Stimulated activated naive CD8-positive, alpha-beta T cell treated with anti-CD3 and anti-CD28 coated beads, Interleukin-15, Interleukin-2, amounts not matched to agents 100 U/mL and 50 U/mL, for 24 hours (primary cell): ENCODE measurements at regions not wholly inside any gene's neighbourhood (a gene's known extent, or its start where the extent isn't known, plus 50 kb on each side); places are given as distances from the start of the nearest gene placed in this dataset.
"Not testable (repeated sequence)": the region's sequence is repeated elsewhere in the genome, so short reads cannot be mapped to it uniquely, and the experiment has no call there.

Experiments used
- ATAC-seq: fragments of 150-1000 bp; cut with Tn5 transposase; one replicate; pipeline ENCODE4 v1.10.0; 2021
- DNase-seq: peaks from one replicate; pipeline ENCODE4 v3.0.0; 2021

DNA sequence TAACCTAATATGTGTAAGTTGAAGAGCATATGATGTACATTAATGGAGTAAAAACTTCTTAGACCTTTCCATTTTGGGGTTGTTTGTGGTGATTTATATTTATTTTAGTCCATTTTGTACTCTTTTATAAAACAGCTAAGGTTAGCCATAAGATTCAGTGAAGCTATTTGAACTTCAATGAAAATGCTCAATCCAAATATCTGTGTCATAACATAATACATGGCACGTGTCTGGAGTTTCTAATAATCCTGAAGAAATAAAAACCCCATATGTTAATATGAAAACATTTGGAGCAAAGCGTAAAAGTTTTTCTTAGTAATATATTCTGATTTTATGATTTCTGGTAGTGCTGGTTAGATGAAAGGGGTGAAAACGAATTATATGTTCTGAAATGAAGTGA lies 1729.7 kb downstream of the PCDH9 start:
- ATAC-seq (no peak), DNase-seq (no peak)

- no peak for ATAC-seq
- DNase-seq, result no peak
These were observed 1730.9 kb downstream of the PCDH9 start for GRCh38 chr13:65499256-65499655.

- DNase-seq (no peak), ATAC-seq (no peak)
These were observed 1732.9 kb downstream of the PCDH9 start for GRCh38 chr13:65497265-65497664.

- not testable (repeated sequence) for ATAC-seq, DNase-seq
These were observed 1739.4 kb downstream of the PCDH9 start for GRCh38 chr13:65490725-65491124.

DNA sequence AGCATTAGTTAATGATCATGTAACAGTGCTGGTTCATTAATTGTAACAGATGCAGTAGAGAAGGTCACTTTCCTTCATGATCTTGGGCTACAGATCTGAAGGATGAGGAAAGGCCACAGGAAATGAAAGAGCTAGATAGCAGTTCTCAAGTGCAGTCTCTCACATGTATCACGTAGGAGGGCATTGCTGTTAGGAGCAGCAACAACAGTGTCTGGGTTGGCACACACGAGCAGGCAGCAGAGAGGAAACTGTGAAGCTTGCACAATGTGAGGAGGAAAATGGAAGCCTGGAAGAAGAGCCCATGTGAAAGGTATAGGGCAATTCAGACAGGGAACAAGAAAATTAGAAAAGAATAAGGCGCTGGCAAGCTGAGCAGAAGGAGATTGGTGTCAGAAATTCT lies 1741.5 kb downstream of the PCDH9 start:
- no peak for ATAC-seq
- DNase-seq, result no peak

- ATAC-seq (no peak), DNase-seq (no peak)
These were observed 1750.4 kb downstream of the PCDH9 start for GRCh38 chr13:65479692-65480091.

DNA sequence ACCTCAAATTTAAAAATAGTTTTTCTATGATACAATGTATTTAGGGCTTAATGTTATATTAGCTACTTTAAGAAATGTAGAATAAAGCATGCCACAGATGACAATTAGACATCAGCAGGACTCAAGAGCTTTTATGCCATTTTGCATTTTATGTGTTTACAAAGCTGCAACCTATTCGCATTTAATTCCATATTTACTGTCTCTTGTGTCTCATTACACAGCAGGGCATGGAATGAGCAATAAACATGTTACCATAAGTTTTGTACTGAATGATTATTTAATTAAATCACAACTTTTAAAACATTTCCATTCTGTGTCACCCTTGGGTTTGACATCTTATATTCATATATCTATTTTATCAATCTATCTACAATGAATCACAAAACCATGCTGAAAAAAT lies 1756.9 kb downstream of the PCDH9 start:
- no peak for DNase-seq
- no peak for ATAC-seq

- ATAC-seq, result no peak
These were observed 1757.8 kb downstream of the PCDH9 start for GRCh38 chr13:65472336-65472735.

DNA sequence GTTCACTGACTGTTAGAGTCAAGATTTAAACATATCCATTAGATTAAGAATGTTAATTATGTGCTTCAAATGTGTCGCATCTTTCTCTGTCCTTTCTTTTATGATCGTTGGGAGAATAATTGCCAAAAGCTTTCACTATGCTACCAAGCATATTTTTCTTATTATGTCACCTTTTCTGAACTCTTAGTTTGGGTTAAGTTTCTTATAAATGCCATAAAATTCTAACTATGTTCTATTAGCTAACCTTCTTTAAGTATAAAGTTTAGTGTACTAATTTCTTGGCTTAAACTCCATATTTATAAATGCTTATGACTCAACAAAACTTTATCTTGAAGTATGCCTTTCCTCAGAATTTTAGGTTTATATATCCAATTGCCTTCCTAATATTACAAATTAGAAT lies 1759.4 kb downstream of the PCDH9 start:
- ATAC-seq (no peak), DNase-seq (no peak)

More at GRCh38 chr13:65472336-65472735, 1757.8 kb downstream of the PCDH9 start:
- DNase-seq, result no peak

GRCh38 chr13:65468628-65469027 lies 1761.5 kb downstream of the PCDH9 start:
- ATAC-seq, result no peak
- DNase-seq, result no peak

DNA sequence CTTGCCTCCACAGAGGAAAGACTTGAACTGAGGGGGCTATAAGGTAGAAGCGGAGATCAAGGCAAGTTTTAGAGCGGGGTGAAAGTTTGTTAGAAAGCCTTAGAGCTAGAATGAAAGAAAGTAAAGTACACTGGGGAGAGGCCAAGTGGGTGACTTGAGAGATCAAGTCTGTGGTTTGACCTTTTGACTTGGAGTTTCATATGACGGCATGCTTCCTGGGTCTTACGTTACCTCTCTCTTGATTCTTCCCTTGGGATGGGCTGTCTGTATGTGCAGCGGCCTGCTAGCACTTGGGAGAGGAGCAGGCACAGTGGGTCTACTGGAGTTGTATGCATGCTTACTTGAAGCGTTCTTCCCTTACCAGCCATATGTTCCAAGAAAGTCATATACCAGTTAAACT lies 1768.5 kb downstream of the PCDH9 start:
- DNase-seq, result no peak
- no peak for ATAC-seq

DNA sequence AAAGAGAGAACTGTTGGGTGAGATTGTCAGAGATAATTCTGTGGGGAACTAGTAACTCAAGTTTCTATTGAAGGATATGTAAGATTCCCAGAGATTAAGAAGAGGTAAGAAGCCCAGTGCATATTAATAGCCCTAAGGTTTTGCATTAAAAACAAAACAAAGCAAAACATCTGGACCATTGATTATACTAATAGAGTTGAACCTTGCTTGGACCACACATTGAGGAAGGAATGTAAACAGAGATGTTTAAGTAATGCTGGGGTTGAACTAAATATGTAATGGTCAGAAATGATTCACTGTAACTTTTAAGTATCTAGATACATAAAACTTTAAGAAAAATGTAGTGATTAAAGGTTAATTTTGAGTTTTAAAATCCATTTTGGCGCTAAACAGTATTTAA lies 1770.0 kb downstream of the PCDH9 start:
- ATAC-seq (no peak), DNase-seq (no peak)

DNA sequence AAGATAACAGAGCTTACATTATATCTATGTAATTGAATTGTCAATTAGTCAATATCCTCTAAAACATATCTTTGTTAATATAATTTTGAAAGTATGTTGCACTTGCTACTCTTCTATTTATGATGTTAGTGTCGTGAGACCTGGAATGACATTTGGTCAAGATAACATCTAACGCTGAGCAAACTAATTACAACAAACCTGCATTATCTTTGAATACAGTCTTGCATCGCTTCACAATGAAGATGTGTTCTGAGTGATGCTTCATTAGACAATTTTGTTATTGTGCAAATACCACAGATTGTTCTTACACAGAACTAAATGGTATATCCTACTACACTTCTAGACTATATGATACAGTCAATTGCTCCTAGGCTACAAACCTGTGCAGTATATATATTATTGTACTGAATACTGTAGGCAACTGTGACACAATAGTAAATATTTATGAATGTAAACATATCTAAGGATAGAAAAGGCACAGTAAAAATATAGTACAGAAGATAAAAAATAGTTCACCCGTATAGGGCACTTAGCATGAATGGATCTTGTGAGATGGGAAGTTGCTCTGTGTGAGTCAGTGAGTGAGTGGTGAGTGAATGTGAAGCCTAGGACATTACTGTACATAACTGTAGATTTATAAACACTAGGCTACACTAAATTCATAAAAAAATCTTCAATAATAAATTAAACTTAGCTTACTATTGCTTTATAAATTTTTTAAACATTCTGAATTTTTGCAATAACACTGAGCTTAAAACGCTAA lies 1773.8 kb downstream of the PCDH9 start:
- no peak for DNase-seq
- ATAC-seq, result no peak

GRCh38 chr13:65454403-65454802 lies 1775.7 kb downstream of the PCDH9 start:
- no peak for ATAC-seq

GRCh38 chr13:65453982-65454381 lies 1776.2 kb downstream of the PCDH9 start:
- ATAC-seq (no peak), DNase-seq (no peak)

More at GRCh38 chr13:65454403-65454802, 1775.7 kb downstream of the PCDH9 start:
- DNase-seq, result no peak

GRCh38 chr13:65445340-65445739 lies 1784.8 kb downstream of the PCDH9 start:
- ATAC-seq, result no peak

DNA sequence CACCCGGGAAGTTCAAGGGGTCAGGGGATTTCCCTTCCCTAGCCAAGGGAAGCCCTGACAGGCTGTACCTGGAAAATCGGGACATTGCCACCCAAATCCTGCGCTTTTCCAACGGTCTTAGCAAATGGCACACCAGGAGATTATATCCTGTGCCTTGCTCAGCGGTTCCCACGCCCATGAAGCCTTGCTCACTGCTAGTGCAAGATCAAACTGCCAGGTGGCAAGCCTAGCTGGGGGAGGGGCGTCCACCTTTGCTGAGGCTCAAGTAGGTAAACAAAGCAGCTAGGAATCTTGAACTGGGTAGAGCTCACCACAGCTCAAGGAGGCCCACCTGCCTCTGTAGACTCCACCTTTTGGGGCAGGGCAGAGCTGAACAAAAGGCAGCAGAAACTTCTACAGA lies 1794.5 kb downstream of the PCDH9 start:
- no peak for ATAC-seq
- DNase-seq, result no peak

More at GRCh38 chr13:65445340-65445739, 1784.8 kb downstream of the PCDH9 start:
- DNase-seq, result no peak

DNA sequence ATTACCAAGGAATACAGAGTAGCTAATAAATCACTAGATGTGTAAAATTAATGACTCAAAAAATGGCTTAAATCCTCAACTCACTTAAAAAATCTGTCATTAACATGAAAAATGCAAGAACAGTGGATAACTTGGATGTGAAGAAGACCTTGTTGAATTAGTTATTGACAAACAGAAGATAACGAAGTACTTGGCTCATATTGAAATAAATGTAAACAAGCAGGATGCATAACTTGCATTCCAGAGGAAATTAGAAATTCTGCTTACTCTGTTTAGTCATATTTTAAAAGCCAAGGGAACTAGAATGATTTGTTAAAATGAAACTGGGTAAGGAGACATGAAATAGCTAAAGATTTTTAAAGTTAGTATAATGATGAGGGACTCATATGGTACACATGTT lies 1812.2 kb downstream of the PCDH9 start:
- no peak for DNase-seq

GRCh38 chr13:65416784-65417183 lies 1813.4 kb downstream of the PCDH9 start:
- no peak for DNase-seq
- no peak for ATAC-seq

More for the DNA sequence above, 1812.2 kb downstream of the PCDH9 start:
- no peak for ATAC-seq

DNA sequence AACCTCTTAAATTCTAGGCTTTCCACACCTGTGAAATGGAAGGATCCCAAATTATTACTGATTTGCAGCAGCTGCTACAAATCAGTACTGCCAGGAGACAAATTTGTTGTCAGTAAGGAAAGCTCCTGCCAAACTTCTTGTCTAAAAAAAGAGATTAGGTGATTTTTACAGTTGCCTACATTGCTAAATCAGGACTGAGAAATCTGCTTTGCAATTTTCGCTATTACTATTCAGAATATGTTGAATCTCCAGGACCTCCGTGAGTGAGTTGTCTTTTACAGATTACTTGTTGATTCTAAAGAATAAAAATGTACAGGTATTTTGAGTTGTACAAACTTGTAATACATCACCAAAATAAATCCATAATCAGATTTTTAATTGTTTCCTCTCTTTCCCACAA lies 1815.9 kb downstream of the PCDH9 start:
- ATAC-seq, result no peak
- no peak for DNase-seq

GRCh38 chr13:65411521-65411920 lies 1818.6 kb downstream of the PCDH9 start:
- no peak for DNase-seq
- ATAC-seq, result no peak

DNA sequence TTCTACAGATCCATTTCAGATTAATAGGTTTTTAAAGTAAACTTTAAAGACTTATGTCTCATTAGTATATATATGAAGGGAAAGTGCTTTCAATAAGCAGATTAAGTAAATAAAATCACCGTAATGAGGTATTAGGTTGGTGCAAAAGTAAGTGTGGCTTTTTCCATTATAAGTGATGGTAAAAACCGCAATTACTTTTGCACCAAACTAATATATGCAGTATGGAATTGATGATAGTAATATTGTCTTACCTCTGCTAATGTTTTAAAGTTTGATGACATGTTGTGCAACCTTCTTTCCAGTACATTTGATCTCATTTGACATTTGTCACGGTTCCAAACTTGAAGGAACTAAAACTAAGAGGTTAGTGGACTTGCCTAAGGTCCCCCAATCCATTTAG lies 1819.3 kb downstream of the PCDH9 start:
- ATAC-seq, result no peak

GRCh38 chr13:65401315-65401714 lies 1828.8 kb downstream of the PCDH9 start:
- ATAC-seq (no peak), DNase-seq (no peak)

More for the DNA sequence above, 1819.3 kb downstream of the PCDH9 start:
- no peak for DNase-seq

DNA sequence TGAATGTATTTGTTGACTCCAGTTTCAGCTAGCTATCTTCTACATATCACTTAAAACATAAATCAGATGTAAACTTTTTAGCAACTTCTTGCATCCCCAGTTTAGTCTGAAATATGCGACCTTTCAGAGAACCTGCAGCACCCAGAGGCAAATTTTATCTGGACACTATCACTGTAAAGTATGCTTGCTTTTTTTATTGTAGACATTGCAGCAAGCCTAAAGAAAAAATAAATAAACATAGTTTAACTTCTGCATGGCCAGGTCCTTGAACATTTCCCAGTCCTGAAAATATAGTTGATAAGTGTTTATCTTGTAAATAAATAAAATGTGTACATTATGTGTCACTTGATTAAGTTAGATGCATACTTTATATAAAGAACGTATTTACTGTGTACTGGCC lies 1829.4 kb downstream of the PCDH9 start:
- DNase-seq (no peak), ATAC-seq (no peak)
